ENCODE measurements at regions not wholly inside any gene's neighbourhood (a gene's known extent, or its start where the extent isn't known, plus 50 kb on each side); places are given as distances from the start of the nearest gene placed in this dataset.

- TF ChIP-seq CTCF (IDR thresholded peaks at IDR 0.05; ENCODE audit: low read depth, low read length, missing control alignments) = no peak
- H3K4me3 ChIP-seq (ENCODE audit: low read depth, low read length) = no peak overlapping the region
- DNase-seq (ENCODE audit: low read depth) = no peak
These were observed 140.3 kb upstream of the ANKRD1 start for GRCh38 chr10:91061187-91061586.

- no peak for TF ChIP-seq CTCF (IDR thresholded peaks at IDR 0.05; ENCODE audit: low read depth, low read length, missing control alignments)
- DNase-seq (ENCODE audit: low read depth) = no peak
- no peak overlapping the region for H3K4me3 ChIP-seq (ENCODE audit: low read depth, low read length)
These were observed 140.7 kb upstream of the ANKRD1 start for GRCh38 chr10:91061608-91062007.

- TF ChIP-seq CTCF (IDR thresholded peaks at IDR 0.05; ENCODE audit: low read depth, low read length, missing control alignments) = no peak
- no peak overlapping the region for H3K4me3 ChIP-seq (ENCODE audit: low read depth, low read length)
- no peak for DNase-seq (ENCODE audit: low read depth)
These were observed 141.2 kb upstream of the ANKRD1 start for GRCh38 chr10:91062091-91062490.

DNA sequence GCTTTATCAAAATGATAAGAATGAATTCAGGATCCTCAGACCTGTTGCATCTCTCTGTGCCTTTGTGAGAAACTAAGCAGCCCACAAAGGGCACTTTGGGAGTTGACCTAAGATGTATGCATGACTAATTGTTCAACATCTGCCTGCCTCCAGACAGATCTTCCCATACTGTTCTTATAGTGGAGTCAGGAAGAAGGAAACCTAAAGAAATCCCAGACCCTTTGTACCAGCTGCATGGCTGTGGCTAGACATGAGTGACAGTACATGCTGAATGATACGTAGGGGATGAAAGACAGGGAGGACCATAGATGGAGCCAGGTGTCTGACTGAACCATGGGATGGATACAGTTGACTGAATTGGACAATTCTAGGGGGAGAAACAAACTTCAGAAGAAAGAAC lies 148.7 kb upstream of the PCGF5 start:
- no peak for DNase-seq (ENCODE audit: low read depth)
- H3K4me3 ChIP-seq (ENCODE audit: low read depth, low read length) = no peak overlapping the region
- no peak for TF ChIP-seq CTCF (IDR thresholded peaks at IDR 0.05; ENCODE audit: low read depth, low read length, missing control alignments)

GRCh38 chr10:91073286-91073979 lies 147.0 kb upstream of the PCGF5 start:
- TF ChIP-seq CTCF (IDR thresholded peaks at IDR 0.05; ENCODE audit: low read depth, low read length, missing control alignments) = no peak
- no peak for DNase-seq (ENCODE audit: low read depth)
- no peak overlapping the region for H3K4me3 ChIP-seq (ENCODE audit: low read depth, low read length)

- no peak for DNase-seq (ENCODE audit: low read depth)
- TF ChIP-seq CTCF (IDR thresholded peaks at IDR 0.05; ENCODE audit: low read depth, low read length, missing control alignments) = no peak
These were observed 143.4 kb upstream of the PCGF5 start for GRCh38 chr10:91076991-91077548.

GRCh38 chr10:91077549-91078071 lies 142.9 kb upstream of the PCGF5 start:
- H3K4me3 ChIP-seq (ENCODE audit: low read depth, low read length) = no peak overlapping the region
- no peak for DNase-seq (ENCODE audit: low read depth)
- TF ChIP-seq CTCF (IDR thresholded peaks at IDR 0.05; ENCODE audit: low read depth, low read length, missing control alignments) = no peak

More at GRCh38 chr10:91076991-91077548, 143.4 kb upstream of the PCGF5 start:
- H3K4me3 ChIP-seq (ENCODE audit: low read depth, low read length) = no peak overlapping the region

All from GM12864 (cell line).